ENCODE measurements at regions not wholly inside any gene's neighbourhood (a gene's known extent, or its start where the extent isn't known, plus 50 kb on each side); places are given as distances from the start of the nearest gene placed in this dataset.
"Not testable (repeated sequence)": the region's sequence is repeated elsewhere in the genome, so short reads cannot be mapped to it uniquely, and the experiment has no call there.

DNA sequence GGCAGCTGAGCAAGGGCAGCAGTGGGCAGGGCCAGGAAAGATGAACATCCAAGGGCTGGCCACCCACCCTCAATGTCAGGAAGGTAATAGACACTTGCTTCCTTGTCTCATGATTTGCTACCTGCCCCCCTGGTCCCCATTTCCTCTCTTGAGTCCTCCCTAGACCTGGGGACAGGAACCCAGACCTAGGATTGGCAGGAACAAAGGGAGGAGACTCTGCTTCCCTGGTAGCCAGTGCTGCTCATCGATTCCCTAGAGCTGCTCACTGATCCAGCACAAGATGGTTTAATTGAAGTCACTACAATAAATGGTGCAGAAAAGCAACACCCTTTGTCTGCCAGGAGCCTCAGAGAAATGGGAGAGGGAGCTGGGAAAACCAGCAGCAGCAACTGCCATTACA lies 67.8 kb upstream of the CHST1 start:
- Histone ChIP-seq H3K4me1 (ENCODE audit: insufficient read depth, poor library complexity, severe bottlenecking) (peaks cover 15% of the 10 kb centered on the region), H3K9me3 (ENCODE audit: severe bottlenecking) (no peaks in the 10 kb centered on the region), H3K36me3 (ENCODE audit: low read depth) (no peaks in the 10 kb centered on the region), H3K4me3 (ENCODE audit: severe bottlenecking) (no peak overlapping the region), H3K27me3 (ENCODE audit: insufficient read depth, poor library complexity, severe bottlenecking) (no peaks in the 10 kb centered on the region), H3K27ac (ENCODE audit: poor library complexity, severe bottlenecking) (no peak overlapping the region)
- TF ChIP-seq, protein P1, sequence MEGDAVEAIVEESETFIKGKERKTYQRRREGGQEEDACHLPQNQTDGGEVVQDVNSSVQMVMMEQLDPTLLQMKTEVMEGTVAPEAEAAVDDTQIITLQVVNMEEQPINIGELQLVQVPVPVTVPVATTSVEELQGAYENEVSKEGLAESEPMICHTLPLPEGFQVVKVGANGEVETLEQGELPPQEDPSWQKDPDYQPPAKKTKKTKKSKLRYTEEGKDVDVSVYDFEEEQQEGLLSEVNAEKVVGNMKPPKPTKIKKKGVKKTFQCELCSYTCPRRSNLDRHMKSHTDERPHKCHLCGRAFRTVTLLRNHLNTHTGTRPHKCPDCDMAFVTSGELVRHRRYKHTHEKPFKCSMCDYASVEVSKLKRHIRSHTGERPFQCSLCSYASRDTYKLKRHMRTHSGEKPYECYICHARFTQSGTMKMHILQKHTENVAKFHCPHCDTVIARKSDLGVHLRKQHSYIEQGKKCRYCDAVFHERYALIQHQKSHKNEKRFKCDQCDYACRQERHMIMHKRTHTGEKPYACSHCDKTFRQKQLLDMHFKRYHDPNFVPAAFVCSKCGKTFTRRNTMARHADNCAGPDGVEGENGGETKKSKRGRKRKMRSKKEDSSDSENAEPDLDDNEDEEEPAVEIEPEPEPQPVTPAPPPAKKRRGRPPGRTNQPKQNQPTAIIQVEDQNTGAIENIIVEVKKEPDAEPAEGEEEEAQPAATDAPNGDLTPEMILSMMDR (IDR thresholded peaks at IDR 0.05; ENCODE audit: poor library complexity, severe bottlenecking): no peak
- DNase-seq (ENCODE audit: low spot score) (no peak), ATAC-seq (ENCODE audit: low read depth) (no peak)

DNA sequence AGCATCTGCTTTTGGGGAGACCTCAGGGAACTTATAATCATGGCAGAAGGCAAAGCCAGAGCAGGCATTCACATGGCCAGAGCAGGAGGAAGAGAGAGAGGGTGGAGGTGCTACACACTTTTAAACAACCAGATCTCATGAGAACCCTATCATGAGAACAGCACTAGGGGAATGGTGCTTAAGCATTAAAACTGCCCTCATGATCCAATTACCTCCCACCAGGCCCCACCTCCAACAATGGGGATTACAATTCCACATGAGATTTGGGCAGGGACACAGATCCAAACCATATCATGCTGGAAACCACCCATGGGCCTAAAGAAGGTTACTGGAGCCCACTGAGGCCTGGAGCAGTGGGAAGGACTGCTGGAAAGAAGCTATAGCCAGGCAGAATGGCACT lies 66.9 kb upstream of the CHST1 start:
- Histone ChIP-seq H3K36me3 (ENCODE audit: low read depth) (no peaks in the 10 kb centered on the region), H3K4me1 (ENCODE audit: insufficient read depth, poor library complexity, severe bottlenecking) (peaks cover 14% of the 10 kb centered on the region), H3K27ac (ENCODE audit: poor library complexity, severe bottlenecking) (no peak overlapping the region), H3K4me3 (ENCODE audit: severe bottlenecking) (no peak overlapping the region), H3K9me3 (ENCODE audit: severe bottlenecking) (no peaks in the 10 kb centered on the region), H3K27me3 (ENCODE audit: insufficient read depth, poor library complexity, severe bottlenecking) (no peaks in the 10 kb centered on the region)
- TF ChIP-seq, protein P1 (IDR thresholded peaks at IDR 0.05; ENCODE audit: poor library complexity, severe bottlenecking): no peak
- DNase-seq (ENCODE audit: low spot score) (no peak), ATAC-seq (ENCODE audit: low read depth) (no peak)

DNA sequence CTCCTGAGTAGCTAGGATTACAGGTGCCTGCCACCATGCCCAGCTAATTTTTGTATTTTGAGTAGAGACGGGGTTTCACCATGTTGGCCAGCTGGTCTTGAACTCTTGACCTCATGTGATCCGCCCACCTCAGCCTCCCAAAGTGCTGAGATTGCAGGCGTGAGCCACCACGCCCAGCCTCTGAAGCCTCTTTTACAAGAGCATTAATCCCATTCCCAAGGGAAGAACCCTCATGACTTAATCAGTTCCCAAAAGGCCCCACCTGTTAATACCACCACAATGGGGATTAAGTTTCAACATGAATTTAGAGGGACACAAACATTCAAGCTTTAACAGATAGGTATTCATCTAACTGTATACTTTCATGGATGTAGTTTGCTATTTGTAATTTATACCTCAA lies 65.7 kb upstream of the CHST1 start:
- not testable (repeated sequence) for H3K27ac ChIP-seq (ENCODE audit: poor library complexity, severe bottlenecking); H3K4me1 ChIP-seq (ENCODE audit: insufficient read depth, poor library complexity, severe bottlenecking); H3K27me3 ChIP-seq (ENCODE audit: insufficient read depth, poor library complexity, severe bottlenecking); H3K36me3 ChIP-seq (ENCODE audit: low read depth); H3K9me3 ChIP-seq (ENCODE audit: severe bottlenecking); ATAC-seq (ENCODE audit: low read depth); DNase-seq (ENCODE audit: low spot score); H3K4me3 ChIP-seq (ENCODE audit: severe bottlenecking)

DNA sequence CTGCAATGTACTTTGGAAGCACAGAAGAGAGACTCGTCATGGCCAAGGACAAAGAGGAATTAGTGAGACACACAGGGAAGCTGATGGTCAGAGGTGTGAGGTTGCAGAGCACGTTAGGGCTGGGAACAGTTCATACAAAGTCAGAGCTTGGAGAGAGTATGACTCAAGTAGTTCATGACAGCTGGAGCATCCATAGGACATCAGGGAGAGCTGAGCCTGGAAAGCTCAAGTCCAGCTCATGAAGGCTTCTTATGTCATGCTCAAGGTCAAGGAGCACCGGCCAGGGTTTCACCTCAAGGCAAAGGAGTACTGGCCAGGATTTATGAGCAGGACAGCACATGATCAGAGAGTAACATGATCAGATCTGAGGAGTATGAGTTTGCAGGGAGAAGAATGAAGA lies 64.6 kb upstream of the CHST1 start:
- Histone ChIP-seq H3K4me1 (ENCODE audit: insufficient read depth, poor library complexity, severe bottlenecking) (no peaks in the 10 kb centered on the region), H3K9me3 (ENCODE audit: severe bottlenecking) (no peaks in the 10 kb centered on the region), H3K4me3 (ENCODE audit: severe bottlenecking) (no peak overlapping the region), H3K27me3 (ENCODE audit: insufficient read depth, poor library complexity, severe bottlenecking) (no peaks in the 10 kb centered on the region), H3K27ac (ENCODE audit: poor library complexity, severe bottlenecking) (no peak overlapping the region), H3K36me3 (ENCODE audit: low read depth) (no peaks in the 10 kb centered on the region)
- ATAC-seq (ENCODE audit: low read depth): no peak
- TF ChIP-seq, protein P1 (IDR thresholded peaks at IDR 0.05; ENCODE audit: poor library complexity, severe bottlenecking): no peak
- DNase-seq (ENCODE audit: low spot score): no peak

DNA sequence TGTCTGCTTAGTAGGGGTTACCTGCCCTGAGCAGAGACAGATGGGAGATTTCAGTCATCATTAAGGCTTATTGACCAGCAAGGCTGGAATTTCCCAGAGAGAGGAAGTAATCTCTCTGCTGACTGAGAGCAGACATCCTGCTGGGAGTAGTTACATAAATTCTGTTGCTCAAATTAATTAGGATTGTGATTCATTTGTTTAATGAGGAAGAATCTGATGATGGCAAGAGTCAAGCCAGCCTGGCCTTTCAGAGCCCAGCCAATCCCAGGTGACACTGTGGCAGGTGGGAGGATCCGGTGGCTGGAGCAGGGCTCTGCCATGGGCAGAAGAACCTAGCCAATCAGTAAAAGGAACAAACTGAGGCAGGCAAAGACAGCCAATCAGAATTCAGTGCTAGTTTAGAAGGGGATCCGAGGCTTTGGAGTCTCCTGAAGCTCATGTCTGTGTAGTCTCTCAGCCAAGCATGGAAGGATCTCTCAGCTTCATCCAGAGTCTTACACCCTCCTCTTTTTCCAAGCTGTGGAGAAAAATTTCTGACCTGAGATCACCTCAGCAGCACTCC lies 61.2 kb upstream of the CHST1 start:
- DNase-seq (ENCODE audit: low spot score): no peak
- TF ChIP-seq, protein P1 (IDR thresholded peaks at IDR 0.05; ENCODE audit: poor library complexity, severe bottlenecking): no peak
- H3K36me3 ChIP-seq (ENCODE audit: low read depth): no peaks in the 10 kb centered on the region
- ATAC-seq (ENCODE audit: low read depth): no peak
- no peaks in the 10 kb centered on the region for H3K27me3 ChIP-seq (ENCODE audit: insufficient read depth, poor library complexity, severe bottlenecking)
- H3K4me3 ChIP-seq (ENCODE audit: severe bottlenecking): no peak overlapping the region
- H3K9me3 ChIP-seq (ENCODE audit: severe bottlenecking): no peaks in the 10 kb centered on the region
- H3K4me1 ChIP-seq (ENCODE audit: insufficient read depth, poor library complexity, severe bottlenecking): no peaks in the 10 kb centered on the region
- no peak overlapping the region for H3K27ac ChIP-seq (ENCODE audit: poor library complexity, severe bottlenecking)
